Colonic mucosa (tissue), 4 donors: ENCODE measurements at regions not wholly inside any gene's neighbourhood (a gene's known extent, or its start where the extent isn't known, plus 50 kb on each side); places are given as distances from the start of the nearest gene placed in this dataset.
"Not testable (repeated sequence)": the region's sequence is repeated elsewhere in the genome, so short reads cannot be mapped to it uniquely, and the experiment has no call there.

Source experiments
- DNase-seq: peaks from one replicate; pipeline ENCODE4 v3.0.0-alpha.2; 2020
- H3K27ac ChIP-seq: fragments of 200-600 bp; one replicate; pipeline ENCODE4 v1.8.0; 2021
- H3K27me3 ChIP-seq: fragments of 200-600 bp; one replicate; pipeline ENCODE4 v1.8.0; 2021
- H3K36me3 ChIP-seq: fragments of 200-600 bp; one replicate; pipeline ENCODE4 v1.8.0; 2021
- H3K4me1 ChIP-seq: fragments of 200-600 bp; one replicate; pipeline ENCODE4 v1.8.0; 2021; ENCODE audit warnings: mild to moderate bottlenecking
- H3K4me3 ChIP-seq: fragments of 200-600 bp; one replicate; pipeline ENCODE4 v1.8.0; 2021
- H3K9ac ChIP-seq, 2 donors: one replicate each; pipeline ENCODE4 v1.7.0; 2013; ENCODE audit warnings: control low read depth in 2 of 2, low read depth in 2 of 2, low read length in 2 of 2
- H3K9me3 ChIP-seq: fragments of 200-600 bp; one replicate; pipeline ENCODE4 v1.8.0; 2021
- CTCF ChIP-seq: fragments of 200-600 bp; IDR thresholded peaks from one replicate; pipeline ENCODE4 v1.8.0; 2022; ENCODE audit warnings: antibody characterized with exemption, mild to moderate bottlenecking
- intact Hi-C: fragments of 100-400 bp; cut with DNase I; formaldehyde crosslinking; loops from one replicate; pipeline ENCODE4 v1.14.1; 2022
- donor health status: healthy.
- donor health status: DM: no; HTN: no; CAD: no.
- donor health status: DM: no; HTN: no; CAD: no.

GRCh38 chr4:104334410-104334809 lies 160.3 kb downstream of the CXXC4 start:
- DNase-seq, result no peak
- no peak overlapping the region for H3K4me3 ChIP-seq
- no peak overlapping the region for H3K27ac ChIP-seq
- intact Hi-C loops, result no loop called here
- no peak overlapping the region for H3K9ac ChIP-seq
- no peaks in the 10 kb centered on the region for H3K4me1 ChIP-seq
- no peaks in the 10 kb centered on the region for H3K9me3 ChIP-seq
- no peaks in the 10 kb centered on the region for H3K27me3 ChIP-seq
- no peaks in the 10 kb centered on the region for H3K36me3 ChIP-seq
- no peak for TF ChIP-seq CTCF

GRCh38 chr4:104330125-104330905 lies 164.4 kb downstream of the CXXC4 start:
- Histone ChIP-seq H3K27ac (no peak overlapping the region), H3K36me3 (no peaks in the 10 kb centered on the region), H3K27me3 (no peaks in the 10 kb centered on the region), H3K4me3 (no peak overlapping the region), H3K4me1 (no peaks in the 10 kb centered on the region), H3K9ac (no peak overlapping the region), H3K9me3 (no peaks in the 10 kb centered on the region)
- DNase-seq, result no peak
- intact Hi-C loops, result no loop called here
- TF ChIP-seq CTCF, result no peak

GRCh38 chr4:104326991-104327694 lies 167.6 kb downstream of the CXXC4 start:
- H3K36me3 ChIP-seq, H3K4me3 ChIP-seq, H3K9ac ChIP-seq, intact Hi-C loops, H3K4me1 ChIP-seq, H3K27ac ChIP-seq, H3K9me3 ChIP-seq, H3K27me3 ChIP-seq: not testable (repeated sequence)
- DNase-seq, result peak; percentile 32

- no peak overlapping the region for H3K9ac ChIP-seq
- H3K4me3 ChIP-seq, result no peak overlapping the region
- no peaks in the 10 kb centered on the region for H3K4me1 ChIP-seq
- intact Hi-C loops, result no loop called here
- DNase-seq, result no peak
- H3K36me3 ChIP-seq, result no peaks in the 10 kb centered on the region
- no peaks in the 10 kb centered on the region for H3K27me3 ChIP-seq
- no peak for TF ChIP-seq CTCF
- no peaks in the 10 kb centered on the region for H3K9me3 ChIP-seq
- H3K27ac ChIP-seq, result no peak overlapping the region
These were observed 192.0 kb downstream of the CXXC4 start for GRCh38 chr4:104302731-104303130.

GRCh38 chr4:104294811-104295210 lies 199.9 kb downstream of the CXXC4 start:
- Histone ChIP-seq H3K27ac (no peak overlapping the region), H3K4me3 (no peak overlapping the region), H3K9me3 (no peaks in the 10 kb centered on the region), H3K9ac (no peak overlapping the region), H3K27me3 (no peaks in the 10 kb centered on the region), H3K4me1 (no peaks in the 10 kb centered on the region), H3K36me3 (no peaks in the 10 kb centered on the region)
- intact Hi-C loops, result no loop called here
- no peak for DNase-seq
- no peak for TF ChIP-seq CTCF

GRCh38 chr4:104286867-104287266 lies 207.8 kb downstream of the CXXC4 start:
- no peak for DNase-seq
- Histone ChIP-seq H3K27ac (no peak overlapping the region), H3K4me1 (no peaks in the 10 kb centered on the region), H3K9ac (no peak overlapping the region), H3K4me3 (no peak overlapping the region), H3K36me3 (no peaks in the 10 kb centered on the region), H3K9me3 (no peaks in the 10 kb centered on the region), H3K27me3 (no peaks in the 10 kb centered on the region)
- no peak for TF ChIP-seq CTCF
- intact Hi-C loops, result no loop called here
